Liver (tissue), 8 donors: ENCODE measurements at regions not wholly inside any gene's neighbourhood (a gene's known extent, or its start where the extent isn't known, plus 50 kb on each side); places are given as distances from the start of the nearest gene placed in this dataset.

Source experiments
- DNase-seq: peaks from one replicate; pipeline ENCODE4 v3.0.0-alpha.2; 2017; ENCODE audit warnings: low spot score
- H3K27ac ChIP-seq, 2 donors: one replicate each; pipeline ENCODE4 v1.7.0; 2013; ENCODE audit warnings: inconsistent platforms in 2 of 2, low read length in 2 of 2, control low read depth in 1 of 2, low read depth in 1 of 2, mild to moderate bottlenecking in 1 of 2
- H3K27me3 ChIP-seq, 4 donors: one replicate each; pipeline versions ENCODE4 v1.6.1 to v1.7.0; 2013; ENCODE audit warnings: low read length in 3 of 4, inconsistent platforms in 1 of 4, mild to moderate bottlenecking in 1 of 4, moderate library complexity in 1 of 4; ENCODE audit not compliant: control insufficient read depth in 4 of 4, insufficient read depth in 4 of 4
- H3K36me3 ChIP-seq, 4 donors: one replicate each; pipeline versions ENCODE4 v1.6.1 to v1.7.0; 2013; ENCODE audit warnings: low read length in 3 of 4, mild to moderate bottlenecking in 3 of 4, low read depth in 1 of 4, moderate library complexity in 1 of 4; ENCODE audit not compliant: control insufficient read depth in 4 of 4, insufficient read depth in 3 of 4
- H3K4me1 ChIP-seq, 4 donors: one replicate each; pipeline versions ENCODE4 v1.6.1 to v1.7.0; 2013; ENCODE audit warnings: low read length in 3 of 4, mild to moderate bottlenecking in 3 of 4, moderate library complexity in 1 of 4; ENCODE audit not compliant: control insufficient read depth in 4 of 4, insufficient read depth in 4 of 4
- H3K4me3 ChIP-seq, 3 donors: one replicate each; pipeline versions ENCODE4 v1.6.1 to v1.7.0; 2013; ENCODE audit warnings: low read length in 3 of 3, control low read depth in 1 of 3, low read depth in 1 of 3, mild to moderate bottlenecking in 1 of 3
- H3K9ac ChIP-seq, 2 donors: one replicate each; pipeline ENCODE4 v1.7.0; 2013; ENCODE audit warnings: low read length in 2 of 2, mild to moderate bottlenecking in 2 of 2, moderate library complexity in 2 of 2, control low read depth in 1 of 2, low read depth in 1 of 2
- H3K9me3 ChIP-seq, 4 donors: one replicate each; pipeline versions ENCODE4 v1.6.1 to v1.7.0; 2013; ENCODE audit warnings: low read length in 3 of 4; ENCODE audit not compliant: control insufficient read depth in 4 of 4
- EGR1 ChIP-seq, 2 donors: IDR thresholded peaks; 2 replicates each; pipeline ENCODE4 v1.6.1; 2016 to 2018; ENCODE audit warnings: antibody characterized with exemption in 2 of 2, low read depth in 2 of 2
- FOXA2 ChIP-seq: IDR thresholded peaks from 2 replicates; pipeline ENCODE4 v1.6.1; 2016; ENCODE audit warnings: antibody characterized with exemption
- GABPA ChIP-seq, 2 donors: IDR thresholded peaks in 1 of 2; conservative IDR thresholded peaks in 1 of 2; 2 replicates each; pipeline ENCODE4 v1.6.1; 2016; ENCODE audit warnings: antibody characterized with exemption in 2 of 2, mild to moderate bottlenecking in 1 of 2, moderate library complexity in 1 of 2
- HNF4G ChIP-seq: IDR thresholded peaks from 2 replicates; pipeline ENCODE4 v1.6.1; 2016; ENCODE audit warnings: antibody characterized with exemption
- JUND ChIP-seq, 2 donors: IDR thresholded peaks; 2 replicates each; pipeline ENCODE4 v1.6.1; 2016; ENCODE audit warnings: antibody characterized with exemption in 2 of 2
- NR2F2 ChIP-seq: IDR thresholded peaks from 2 replicates; pipeline ENCODE4 v1.6.1; 2016; ENCODE audit warnings: antibody characterized with exemption
- RAD21 ChIP-seq, 2 donors: IDR thresholded peaks; 2 replicates each; pipeline ENCODE4 v1.6.1; 2016; ENCODE audit warnings: antibody characterized with exemption in 2 of 2, mild to moderate bottlenecking in 2 of 2
- RXRA ChIP-seq, 2 donors: IDR thresholded peaks; 2 replicates each; pipeline ENCODE4 v1.6.1; 2017 to 2018; ENCODE audit warnings: antibody characterized with exemption in 2 of 2, mild to moderate bottlenecking in 1 of 2
- SP1 ChIP-seq: IDR thresholded peaks from 2 replicates; pipeline ENCODE4 v1.6.1; 2018; ENCODE audit warnings: antibody characterized with exemption, mild to moderate bottlenecking
- TAF1 ChIP-seq: conservative IDR thresholded peaks from 2 replicates; pipeline ENCODE4 v1.6.1; 2016; ENCODE audit warnings: antibody characterized with exemption, mild to moderate bottlenecking
- YY1 ChIP-seq: IDR thresholded peaks from 2 replicates; pipeline ENCODE4 v1.6.1; 2016; ENCODE audit warnings: antibody characterized with exemption, mild to moderate bottlenecking
- WGBS: extraction: QIAGEN DNeasy Blood & Tissue Kit; methylation state at CpG from one replicate; pipeline ENCODE4 v1.1.7; 2013; 5-methylcytosine and 5-hydroxymethylcytosine counted together
- TF ChIP-seq, protein P1 (sequence below): IDR thresholded peaks from 2 replicates; pipeline ENCODE4 v1.6.1; 2016; ENCODE audit warnings: antibody characterized with exemption, mild to moderate bottlenecking
- TF ChIP-seq, protein P2 (sequence below): fragments of 150-350 bp; IDR thresholded peaks from 2 replicates; pipeline ENCODE4 v1.5.1; 2017; ENCODE audit warnings: improper control_type of control experiment, low read depth, low read length; ENCODE audit not compliant: missing input control
- TF ChIP-seq, protein P3 (sequence below): IDR thresholded peaks from 2 replicates; pipeline ENCODE4 v1.6.1; 2016; ENCODE audit warnings: antibody characterized with exemption
- TF ChIP-seq, protein P4 (sequence below): IDR thresholded peaks from 2 replicates; pipeline ENCODE4 v1.6.1; 2016; ENCODE audit warnings: antibody characterized with exemption
- donor health status: healthy.
- donor health status: healthy.
- donor health status: healthy.
- donor health status: healthy.
- donor health status: healthy.

DNA sequence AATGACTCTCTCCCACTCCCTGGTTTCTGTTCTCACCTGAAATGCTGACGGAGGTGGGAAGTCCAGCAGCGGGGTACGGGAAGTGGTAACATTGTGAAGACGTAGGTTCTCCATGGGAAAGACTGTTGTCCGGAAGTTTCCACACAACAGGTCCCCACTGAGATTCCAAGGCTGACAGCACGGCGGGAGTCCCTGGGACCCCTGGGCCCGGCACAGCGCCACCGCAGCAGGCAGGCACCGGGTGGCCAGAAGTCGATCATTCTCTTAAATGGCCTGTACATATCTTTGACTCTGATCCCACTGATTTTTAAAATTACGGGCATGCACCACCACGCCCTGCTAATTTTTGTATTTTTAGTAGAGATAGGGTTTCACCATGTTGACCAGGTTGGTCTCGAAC is 201.0 kb upstream of the SALL3 start:
- no peak overlapping the region for H3K9ac ChIP-seq
- TF ChIP-seq SP1 (no peak), RAD21 (IDR thresholded peaks at IDR 0.05) (no peak), HNF4G (no peak)
- TF ChIP-seq, protein P1, sequence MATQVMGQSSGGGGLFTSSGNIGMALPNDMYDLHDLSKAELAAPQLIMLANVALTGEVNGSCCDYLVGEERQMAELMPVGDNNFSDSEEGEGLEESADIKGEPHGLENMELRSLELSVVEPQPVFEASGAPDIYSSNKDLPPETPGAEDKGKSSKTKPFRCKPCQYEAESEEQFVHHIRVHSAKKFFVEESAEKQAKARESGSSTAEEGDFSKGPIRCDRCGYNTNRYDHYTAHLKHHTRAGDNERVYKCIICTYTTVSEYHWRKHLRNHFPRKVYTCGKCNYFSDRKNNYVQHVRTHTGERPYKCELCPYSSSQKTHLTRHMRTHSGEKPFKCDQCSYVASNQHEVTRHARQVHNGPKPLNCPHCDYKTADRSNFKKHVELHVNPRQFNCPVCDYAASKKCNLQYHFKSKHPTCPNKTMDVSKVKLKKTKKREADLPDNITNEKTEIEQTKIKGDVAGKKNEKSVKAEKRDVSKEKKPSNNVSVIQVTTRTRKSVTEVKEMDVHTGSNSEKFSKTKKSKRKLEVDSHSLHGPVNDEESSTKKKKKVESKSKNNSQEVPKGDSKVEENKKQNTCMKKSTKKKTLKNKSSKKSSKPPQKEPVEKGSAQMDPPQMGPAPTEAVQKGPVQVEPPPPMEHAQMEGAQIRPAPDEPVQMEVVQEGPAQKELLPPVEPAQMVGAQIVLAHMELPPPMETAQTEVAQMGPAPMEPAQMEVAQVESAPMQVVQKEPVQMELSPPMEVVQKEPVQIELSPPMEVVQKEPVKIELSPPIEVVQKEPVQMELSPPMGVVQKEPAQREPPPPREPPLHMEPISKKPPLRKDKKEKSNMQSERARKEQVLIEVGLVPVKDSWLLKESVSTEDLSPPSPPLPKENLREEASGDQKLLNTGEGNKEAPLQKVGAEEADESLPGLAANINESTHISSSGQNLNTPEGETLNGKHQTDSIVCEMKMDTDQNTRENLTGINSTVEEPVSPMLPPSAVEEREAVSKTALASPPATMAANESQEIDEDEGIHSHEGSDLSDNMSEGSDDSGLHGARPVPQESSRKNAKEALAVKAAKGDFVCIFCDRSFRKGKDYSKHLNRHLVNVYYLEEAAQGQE = no peak
- TF ChIP-seq, protein P2, sequence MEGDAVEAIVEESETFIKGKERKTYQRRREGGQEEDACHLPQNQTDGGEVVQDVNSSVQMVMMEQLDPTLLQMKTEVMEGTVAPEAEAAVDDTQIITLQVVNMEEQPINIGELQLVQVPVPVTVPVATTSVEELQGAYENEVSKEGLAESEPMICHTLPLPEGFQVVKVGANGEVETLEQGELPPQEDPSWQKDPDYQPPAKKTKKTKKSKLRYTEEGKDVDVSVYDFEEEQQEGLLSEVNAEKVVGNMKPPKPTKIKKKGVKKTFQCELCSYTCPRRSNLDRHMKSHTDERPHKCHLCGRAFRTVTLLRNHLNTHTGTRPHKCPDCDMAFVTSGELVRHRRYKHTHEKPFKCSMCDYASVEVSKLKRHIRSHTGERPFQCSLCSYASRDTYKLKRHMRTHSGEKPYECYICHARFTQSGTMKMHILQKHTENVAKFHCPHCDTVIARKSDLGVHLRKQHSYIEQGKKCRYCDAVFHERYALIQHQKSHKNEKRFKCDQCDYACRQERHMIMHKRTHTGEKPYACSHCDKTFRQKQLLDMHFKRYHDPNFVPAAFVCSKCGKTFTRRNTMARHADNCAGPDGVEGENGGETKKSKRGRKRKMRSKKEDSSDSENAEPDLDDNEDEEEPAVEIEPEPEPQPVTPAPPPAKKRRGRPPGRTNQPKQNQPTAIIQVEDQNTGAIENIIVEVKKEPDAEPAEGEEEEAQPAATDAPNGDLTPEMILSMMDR = no peak
- DNase-seq = no peak
- H3K4me1 ChIP-seq = no peaks in the 10 kb centered on the region
- no peak overlapping the region for H3K4me3 ChIP-seq
- H3K27ac ChIP-seq = no peak overlapping the region
- 89% methylated on average over 15 of the region's 15 CpGs for WGBS
- H3K27me3 ChIP-seq = no peaks in the 10 kb centered on the region
- H3K36me3 ChIP-seq = no peaks in the 10 kb centered on the region
- H3K9me3 ChIP-seq = no peaks in the 10 kb centered on the region

DNA sequence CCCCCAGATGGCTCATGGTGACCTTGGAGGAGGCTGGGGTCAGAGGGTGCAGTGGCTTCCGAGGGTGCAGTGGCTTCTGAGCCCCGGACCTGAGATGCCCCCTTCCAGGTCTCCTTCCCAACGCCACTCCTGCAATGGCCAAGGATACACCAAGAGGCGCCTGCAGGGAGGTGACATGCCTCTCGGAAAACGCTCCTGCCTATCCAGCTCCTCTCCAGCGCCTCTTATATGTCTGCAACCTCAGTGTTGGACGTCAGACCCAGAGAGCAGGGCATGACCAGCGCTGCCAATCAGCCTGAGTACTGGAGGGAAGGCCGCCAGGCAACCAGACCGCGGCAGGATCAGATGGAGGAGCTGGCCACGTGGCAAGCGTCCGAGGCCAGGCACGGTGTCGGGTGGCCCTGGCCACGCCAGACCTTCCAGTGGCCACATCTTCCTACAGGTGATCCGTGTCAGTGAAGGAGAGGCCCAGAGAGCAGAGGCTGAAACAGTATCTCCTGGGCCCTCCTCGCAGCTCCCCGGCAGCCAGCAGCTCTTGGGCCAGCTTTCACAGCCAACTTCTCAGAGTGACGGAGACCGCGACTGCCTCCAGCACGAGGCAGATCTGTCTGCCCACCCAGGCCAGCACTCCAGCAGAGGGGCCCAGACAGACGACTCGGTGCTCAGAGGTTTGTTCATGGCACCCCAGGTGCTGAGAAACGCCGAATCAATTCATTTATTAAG is 199.5 kb upstream of the SALL3 start:
- WGBS = 87% methylated on average over 29 of the region's 29 CpGs
- no peak overlapping the region for H3K27ac ChIP-seq
- H3K36me3 ChIP-seq = no peaks in the 10 kb centered on the region
- no peak overlapping the region for H3K9ac ChIP-seq
- H3K27me3 ChIP-seq = no peaks in the 10 kb centered on the region
- no peaks in the 10 kb centered on the region for H3K4me1 ChIP-seq
- no peak overlapping the region for H3K4me3 ChIP-seq
- H3K9me3 ChIP-seq = no peaks in the 10 kb centered on the region
- DNase-seq = no peak
- TF ChIP-seq GABPA (IDR thresholded peaks at IDR 0.05 in 1 of 2, conservative IDR thresholded peaks at IDR 0.05 in 1 of 2) = no peak
- TF ChIP-seq EGR1 (IDR thresholded peaks at IDR 0.05; ENCODE audit: low read depth in 2 of 2) = no peak
- TF ChIP-seq, protein P1 = no peak
- TF ChIP-seq FOXA2 = no peak
- no peak for TF ChIP-seq RXRA (IDR thresholded peaks at IDR 0.05)
- TF ChIP-seq, protein P3, sequence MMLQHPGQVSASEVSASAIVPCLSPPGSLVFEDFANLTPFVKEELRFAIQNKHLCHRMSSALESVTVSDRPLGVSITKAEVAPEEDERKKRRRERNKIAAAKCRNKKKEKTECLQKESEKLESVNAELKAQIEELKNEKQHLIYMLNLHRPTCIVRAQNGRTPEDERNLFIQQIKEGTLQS = no peak
- TF ChIP-seq YY1 = no peak
- TF ChIP-seq NR2F2 = no peak
- TF ChIP-seq, protein P2 = no peak
- no peak for TF ChIP-seq TAF1
- no peak for TF ChIP-seq JUND (IDR thresholded peaks at IDR 0.05)
- no peak for TF ChIP-seq SP1
- TF ChIP-seq, protein P4, sequence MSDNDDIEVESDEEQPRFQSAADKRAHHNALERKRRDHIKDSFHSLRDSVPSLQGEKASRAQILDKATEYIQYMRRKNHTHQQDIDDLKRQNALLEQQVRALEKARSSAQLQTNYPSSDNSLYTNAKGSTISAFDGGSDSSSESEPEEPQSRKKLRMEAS = no peak
